K562 (cell line): ENCODE measurements at regions not wholly inside any gene's neighbourhood (a gene's known extent, or its start where the extent isn't known, plus 50 kb on each side); places are given as distances from the start of the nearest gene placed in this dataset.

Experiments
- ATAC-seq: fragments of 200-7000 bp; cut with Tn5 transposase; 3 replicates; pipeline ENCODE4 v1.9.1; 2020; ENCODE audit warnings: moderate library complexity
- BruUV-seq: library from RNA; stranded (reverse); fragments of 400-500 nt; replicated peaks from 2 replicates; lab custom pipeline; 2021; lab: Mats Ljungman, UMichigan
- CTCF ChIA-PET: fragments of 300-600 bp; formaldehyde crosslinking; extraction: SDS; loops from one replicate; lab custom pipeline; 2021; ENCODE audit warnings: low intra/inter-chr PET ratio; lab: Yijun Ruan, JAX
- POLR2A ChIA-PET: fragments of 300-600, 350-650 bp; sonication (Branson Sonifier 250); formaldehyde crosslinking; extraction: SDS; loops from one replicate; lab custom pipeline; 2021; ENCODE audit warnings: antibody characterized with exemption, inconsistent platforms; lab: Yijun Ruan, JAX
- DNase-seq, 4 experiments: peaks; one replicate each; pipeline versions ENCODE4 v3.0.0 to v3.0.0-alpha.2; 2011 to 2018; ENCODE audit warnings: low spot score in 3 of 4, mixed read lengths in 3 of 4; ENCODE audit errors: extremely low read depth in 1 of 4
- FAIRE-seq: peaks from 2 replicates; lab custom pipeline; 2011; peaks lifted over from hg19 to GRCh38; lab: Jason Lieb, UNC
- H2AFZ ChIP-seq: 2 replicates; pipeline ENCODE4 v1.6.0; 2011; ENCODE audit warnings: low read depth, low read length, control low read depth, inconsistent platforms
- H3K27ac ChIP-seq: fragments of 200-600 bp; 3 replicates; pipeline ENCODE4 v1.8.0; 2011; ENCODE audit warnings: low read depth, mild to moderate bottlenecking, control low read depth, inconsistent platforms, low read length, moderate library complexity, mixed read lengths; ENCODE audit errors: extremely low read depth
- H3K27me3 ChIP-seq, 2 experiments: fragments of 300-600 bp in 1 of 2; 2 replicates in 1 of 2; 3 replicates in 1 of 2; pipeline versions ENCODE4 v1.6.0 to v1.8.0; 2011; ENCODE audit warnings: inconsistent platforms in 2 of 2, low read length in 2 of 2, mild to moderate bottlenecking in 1 of 2, mixed read lengths in 1 of 2, moderate library complexity in 1 of 2; ENCODE audit not compliant: control insufficient read depth in 2 of 2, insufficient read depth in 2 of 2
- H3K36me3 ChIP-seq: fragments of 300-600 bp; 3 replicates; pipeline ENCODE4 v1.8.0; 2011; ENCODE audit warnings: mild to moderate bottlenecking, low read length, inconsistent platforms; ENCODE audit not compliant: control insufficient read depth, insufficient read depth
- H3K4me1 ChIP-seq, 2 experiments: fragments of 200-600 bp in 1 of 2; replicated peaks in 1 of 2; 2 replicates in 1 of 2; 3 replicates in 1 of 2; pipeline versions ENCODE4 v1.5.1 to v1.8.0; 2011; ENCODE audit warnings: inconsistent platforms in 2 of 2, low read length in 2 of 2, mild to moderate bottlenecking in 1 of 2, mixed read lengths in 1 of 2, moderate library complexity in 1 of 2; ENCODE audit not compliant: control insufficient read depth in 2 of 2, insufficient read depth in 2 of 2
- H3K4me2 ChIP-seq: 2 replicates; pipeline ENCODE4 v1.6.1; 2011; ENCODE audit warnings: low read length, control low read depth, inconsistent platforms, mixed read lengths; ENCODE audit not compliant: insufficient read depth
- H3K4me3 ChIP-seq: fragments of 200-600 bp; sonication (generic), shearing (Covaris generic); 2 replicates; pipeline ENCODE4 v1.5.1; 2016; ENCODE audit warnings: control low read depth, inconsistent platforms
- H3K79me2 ChIP-seq: fragments of 200-600 bp; 3 replicates; pipeline ENCODE4 v1.8.0; 2011; ENCODE audit warnings: low read length, inconsistent platforms; ENCODE audit not compliant: control insufficient read depth, insufficient read depth
- H3K9ac ChIP-seq, 2 experiments: 2 replicates each; pipeline versions ENCODE4 v1.6.0 to v1.6.1; 2011; ENCODE audit warnings: low read depth in 2 of 2, low read length in 2 of 2, control low read depth in 1 of 2, inconsistent platforms in 1 of 2, mild to moderate bottlenecking in 1 of 2, mixed read lengths in 1 of 2; ENCODE audit not compliant: insufficient read depth in 1 of 2
- H3K9me1 ChIP-seq: one replicate; pipeline ENCODE4 v1.6.0; 2011; ENCODE audit warnings: inconsistent platforms, mild to moderate bottlenecking, low read length, moderate library complexity; ENCODE audit not compliant: control insufficient read depth, insufficient read depth
- H3K9me3 ChIP-seq: replicated peaks from 2 replicates; pipeline ENCODE4 v1.5.1; 2011; ENCODE audit warnings: low read depth, low read length, inconsistent platforms; ENCODE audit not compliant: control insufficient read depth, insufficient read depth
- H4K20me1 ChIP-seq: replicated peaks from 2 replicates; pipeline ENCODE4 v1.6.1; 2011; ENCODE audit warnings: low read length, inconsistent platforms, mixed read lengths; ENCODE audit not compliant: control insufficient read depth, insufficient read depth
- CREB5 ChIP-seq: fragments of 250-450 bp; sonication (Bioruptor Pico); IDR thresholded peaks from 2 replicates; pipeline ENCODE4 v1.5.0; 2020; ENCODE audit warnings: mild to moderate bottlenecking
- CSDE1 ChIP-seq, 2 experiments: fragments of 450-650 bp; IDR thresholded peaks; 2 replicates each; pipeline ENCODE4 v1.6.1; 2016; ENCODE audit warnings: mild to moderate bottlenecking in 1 of 2
- DMBX1 ChIP-seq: fragments of 250-450 bp; sonication (Bioruptor Pico); IDR thresholded peaks from 2 replicates; pipeline ENCODE4 v1.8.0; 2022; ENCODE audit warnings: inconsistent platforms, mild to moderate bottlenecking, moderate library complexity, borderline replicate concordance
- HCFC1 ChIP-seq: IDR thresholded peaks from 2 replicates; pipeline ENCODE4 v1.6.1; 2012; ENCODE audit warnings: low read depth, low read length, improper control_type of control experiment
- KAT2B ChIP-seq: IDR thresholded peaks from one replicate; pipeline ENCODE4 v1.6.1; 2012; ENCODE audit warnings: low read depth, mild to moderate bottlenecking, control low read depth, inconsistent platforms, low read length, moderate library complexity
- KDM2B ChIP-seq: fragments of 250-450 bp; sonication (Bioruptor Pico); IDR thresholded peaks from 2 replicates; pipeline ENCODE4 v1.8.0; 2021; ENCODE audit warnings: mild to moderate bottlenecking, moderate library complexity
- NFXL1 ChIP-seq: fragments of 450-650 bp; formaldehyde crosslinking; IDR thresholded peaks from 2 replicates; pipeline ENCODE4 v1.4.0; 2021; ENCODE audit warnings: mild to moderate bottlenecking
- RBFOX2 ChIP-seq: fragments of 200-400 bp; formaldehyde crosslinking; IDR thresholded peaks from 2 replicates; pipeline ENCODE4 v1.6.1; 2017; ENCODE audit warnings: low read depth, mild to moderate bottlenecking, low read length, moderate library complexity
- RBM34 ChIP-seq: fragments of 200-400 bp; formaldehyde crosslinking; IDR thresholded peaks from 2 replicates; pipeline ENCODE4 v1.6.1; 2018; ENCODE audit warnings: low read length, borderline replicate concordance; ENCODE audit not compliant: insufficient read depth
- RHOXF2B ChIP-seq: fragments of 250-450 bp; sonication (Bioruptor Pico); conservative IDR thresholded peaks from 2 replicates; pipeline ENCODE4 v1.5.1; 2021
- ZBTB33 ChIP-seq: sonication (generic); formaldehyde crosslinking; IDR thresholded peaks from 2 replicates; pipeline ENCODE4 v1.8.1; 2023; ENCODE audit warnings: mild to moderate bottlenecking, missing genetic modification reagents
- ZBTB34 ChIP-seq: fragments of 250-450 bp; sonication (Bioruptor Pico); IDR thresholded peaks from 2 replicates; pipeline ENCODE4 v1.8.0; 2021; ENCODE audit warnings: mild to moderate bottlenecking, moderate library complexity
- ZNF124 ChIP-seq: sonication (generic); formaldehyde crosslinking; IDR thresholded peaks from 2 replicates; pipeline ENCODE4 v1.8.1; 2022; ENCODE audit warnings: missing genetic modification reagents
- ZNF282 ChIP-seq: sonication (generic); formaldehyde crosslinking; IDR thresholded peaks from 2 replicates; pipeline ENCODE4 v1.8.1; 2023; ENCODE audit warnings: missing genetic modification reagents
- ZNF778 ChIP-seq: fragments of 450-650 bp; formaldehyde crosslinking; IDR thresholded peaks from 2 replicates; pipeline ENCODE4 v1.4.0; 2020; ENCODE audit warnings: mild to moderate bottlenecking, moderate library complexity
- WGBS: fragments of 100-300 bp; shearing (Covaris generic); methylation state at CpG from one replicate; pipeline ENCODE4 v1.1.6; 2016; ENCODE audit warnings: low coverage, mixed read lengths; ENCODE audit not compliant: insufficient coverage; ENCODE audit errors: missing lambda C conversion rate; 5-methylcytosine and 5-hydroxymethylcytosine counted together
- in situ Hi-C: fragments of 300-500 bp; cut with MboI; formaldehyde crosslinking; loops from 4 replicates; pipeline ENCODE4 v1.15.0; 2018; ENCODE audit warnings: inconsistent platforms, mixed read lengths
- intact Hi-C: fragments of 100-400 bp; cut with micrococcal nuclease; formaldehyde crosslinking; loops from 2 replicates; pipeline ENCODE4 v1.14.2; 2022
- TF ChIP-seq, protein P1 (sequence below): IDR thresholded peaks from 3 replicates; pipeline ENCODE4 v1.6.1; 2011; ENCODE audit warnings: borderline replicate concordance, mild to moderate bottlenecking, moderate library complexity; ENCODE audit not compliant: insufficient read length; ENCODE audit errors: extremely low read depth

DNA sequence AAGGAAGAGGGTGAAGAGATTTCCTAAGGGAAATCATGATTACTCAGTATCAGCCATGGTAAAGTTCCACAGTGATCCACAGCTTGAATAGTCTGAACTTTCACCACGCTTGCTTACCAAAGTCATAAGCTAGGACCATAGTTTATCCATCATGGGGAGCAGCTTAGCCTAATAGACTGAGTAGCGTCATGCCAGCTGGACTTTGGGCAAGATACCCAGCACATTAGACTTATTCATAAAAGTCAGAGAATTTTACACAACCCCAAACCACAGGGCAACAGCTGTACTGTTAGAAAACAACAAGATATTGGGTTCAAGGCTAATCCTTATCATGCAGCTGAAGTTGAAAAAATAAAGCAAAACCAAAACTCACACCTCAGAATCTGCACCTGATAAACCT is 491.0 kb downstream of the XPNPEP1 start:
- Histone ChIP-seq H3K27me3 (no peaks in the 10 kb centered on the region), H3K4me3 (no peak overlapping the region), H3K27ac (no peak overlapping the region), H4K20me1 (no peaks in the 10 kb centered on the region), H2AFZ (no peak overlapping the region), H3K4me1 (no peaks in the 10 kb centered on the region), H3K79me2 (no peaks in the 10 kb centered on the region), H3K4me2 (no peak overlapping the region), H3K9me3 (no peaks in the 10 kb centered on the region), H3K9ac (no peak overlapping the region), H3K9me1 (no peaks in the 10 kb centered on the region), H3K36me3 (no peaks in the 10 kb centered on the region)
- intact Hi-C loops (no loop called here), in situ Hi-C loops (no loop called here)
- ChIA-PET CTCF (no interaction called here), POLR2A (no interaction called here)
- WGBS, result 0% methylated on average over 2 of the region's 2 CpGs
- BruUV-seq, result no TSS peak
- no peak for FAIRE-seq
- no peak for DNase-seq
- ATAC-seq, result no peak
- TF ChIP-seq ZNF778 (CRISPR knock-in tag), result no peak
- no peak for TF ChIP-seq ZNF282
- no peak for TF ChIP-seq ZBTB34 (CRISPR knock-in tag)
- TF ChIP-seq ZBTB33 (CRISPR knock-in tag), result no peak
- TF ChIP-seq, protein P1, sequence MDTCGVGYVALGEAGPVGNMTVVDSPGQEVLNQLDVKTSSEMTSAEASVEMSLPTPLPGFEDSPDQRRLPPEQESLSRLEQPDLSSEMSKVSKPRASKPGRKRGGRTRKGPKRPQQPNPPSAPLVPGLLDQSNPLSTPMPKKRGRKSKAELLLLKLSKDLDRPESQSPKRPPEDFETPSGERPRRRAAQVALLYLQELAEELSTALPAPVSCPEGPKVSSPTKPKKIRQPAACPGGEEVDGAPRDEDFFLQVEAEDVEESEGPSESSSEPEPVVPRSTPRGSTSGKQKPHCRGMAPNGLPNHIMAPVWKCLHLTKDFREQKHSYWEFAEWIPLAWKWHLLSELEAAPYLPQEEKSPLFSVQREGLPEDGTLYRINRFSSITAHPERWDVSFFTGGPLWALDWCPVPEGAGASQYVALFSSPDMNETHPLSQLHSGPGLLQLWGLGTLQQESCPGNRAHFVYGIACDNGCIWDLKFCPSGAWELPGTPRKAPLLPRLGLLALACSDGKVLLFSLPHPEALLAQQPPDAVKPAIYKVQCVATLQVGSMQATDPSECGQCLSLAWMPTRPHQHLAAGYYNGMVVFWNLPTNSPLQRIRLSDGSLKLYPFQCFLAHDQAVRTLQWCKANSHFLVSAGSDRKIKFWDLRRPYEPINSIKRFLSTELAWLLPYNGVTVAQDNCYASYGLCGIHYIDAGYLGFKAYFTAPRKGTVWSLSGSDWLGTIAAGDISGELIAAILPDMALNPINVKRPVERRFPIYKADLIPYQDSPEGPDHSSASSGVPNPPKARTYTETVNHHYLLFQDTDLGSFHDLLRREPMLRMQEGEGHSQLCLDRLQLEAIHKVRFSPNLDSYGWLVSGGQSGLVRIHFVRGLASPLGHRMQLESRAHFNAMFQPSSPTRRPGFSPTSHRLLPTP, result no peak
- no peak for TF ChIP-seq RBM34
- TF ChIP-seq RBFOX2, result no peak
- TF ChIP-seq KDM2B (CRISPR knock-in tag), result no peak
- TF ChIP-seq HCFC1, result no peak
- no peak for TF ChIP-seq RHOXF2B (CRISPR knock-in tag)
- no peak for TF ChIP-seq ZNF124 (CRISPR knock-in tag)
- TF ChIP-seq CREB5 (CRISPR knock-in tag), result no peak
- TF ChIP-seq DMBX1 (CRISPR knock-in tag), result no peak
- no peak for TF ChIP-seq CSDE1 (IDR thresholded peaks at IDR 0.05)
- TF ChIP-seq NFXL1, result no peak
- no peak for TF ChIP-seq KAT2B
